ENCODE measurements at regions not wholly inside any gene's neighbourhood (a gene's known extent, or its start where the extent isn't known, plus 50 kb on each side); places are given as distances from the start of the nearest gene placed in this dataset.

- CTCF ChIA-PET, result no interaction called here
- POLR2A ChIA-PET, result no interaction called here
- Mint-ChIP-seq H3K27me3 (no peaks in the 10 kb centered on the region), H3K27ac (no peak overlapping the region), H3K4me1 (ENCODE audit: low read depth) (peaks cover 2% of the 10 kb centered on the region), H3K36me3 (no peaks in the 10 kb centered on the region), H3K4me3 (no peak overlapping the region), H3K9me3 (no peaks in the 10 kb centered on the region)
- intact Hi-C loops (cut with micrococcal nuclease), result no loop called here
- no peak for DNase-seq
Measured at GRCh38 chr3:43914269-43914668, 223.5 kb downstream of the ABHD5 start.

GRCh38 chr3:43915546-43915945 lies 224.8 kb downstream of the ABHD5 start:
- no peaks in the 10 kb centered on the region for H3K9me3 Mint-ChIP-seq
- DNase-seq, result no peak
- H3K27me3 Mint-ChIP-seq, result peaks cover 4% of the 10 kb centered on the region
- H3K36me3 Mint-ChIP-seq, result no peaks in the 10 kb centered on the region
- no peak overlapping the region for H3K27ac Mint-ChIP-seq
- peaks cover 2% of the 10 kb centered on the region for H3K4me1 Mint-ChIP-seq (ENCODE audit: low read depth)
- ChIA-PET POLR2A (no interaction called here), CTCF (no interaction called here)
- intact Hi-C loops (cut with micrococcal nuclease), result no loop called here
- no peak overlapping the region for H3K4me3 Mint-ChIP-seq

- no peak overlapping the region for H3K27ac Mint-ChIP-seq
- peaks cover 13% of the 10 kb centered on the region for H3K27me3 Mint-ChIP-seq
- POLR2A ChIA-PET, result no interaction called here
- no peak overlapping the region for H3K4me3 Mint-ChIP-seq
- H3K9me3 Mint-ChIP-seq, result no peaks in the 10 kb centered on the region
- no peaks in the 10 kb centered on the region for H3K36me3 Mint-ChIP-seq
- peaks cover 2% of the 10 kb centered on the region for H3K4me1 Mint-ChIP-seq (ENCODE audit: low read depth)
- no peak for DNase-seq
- CTCF ChIA-PET, result no interaction called here
- intact Hi-C loops (cut with micrococcal nuclease), result no loop called here
Measured at GRCh38 chr3:43917361-43917760, 226.6 kb downstream of the ABHD5 start.

GRCh38 chr3:43919029-43919428 lies 228.3 kb downstream of the ABHD5 start:
- Mint-ChIP-seq H3K27me3 (peaks cover 28% of the 10 kb centered on the region), H3K4me3 (no peak overlapping the region), H3K27ac (no peak overlapping the region), H3K4me1 (ENCODE audit: low read depth) (peaks cover 2% of the 10 kb centered on the region), H3K9me3 (no peaks in the 10 kb centered on the region), H3K36me3 (no peaks in the 10 kb centered on the region)
- no peak for DNase-seq
- intact Hi-C loops (cut with micrococcal nuclease), result no loop called here
- CTCF ChIA-PET, result no interaction called here
- POLR2A ChIA-PET, result no interaction called here

GRCh38 chr3:43921056-43921648 lies 230.4 kb downstream of the ABHD5 start:
- Mint-ChIP-seq H3K4me1 (ENCODE audit: low read depth) (peaks cover 2% of the 10 kb centered on the region), H3K27ac (no peak overlapping the region), H3K4me3 (no peak overlapping the region), H3K36me3 (no peaks in the 10 kb centered on the region), H3K27me3 (peaks cover 40% of the 10 kb centered on the region), H3K9me3 (no peaks in the 10 kb centered on the region)
- CTCF ChIA-PET, result no interaction called here
- DNase-seq, result no peak
- intact Hi-C loops (cut with micrococcal nuclease), result no loop called here
- POLR2A ChIA-PET, result no interaction called here

- Mint-ChIP-seq H3K4me1 (ENCODE audit: low read depth) (peaks cover 2% of the 10 kb centered on the region), H3K27me3 (peaks cover 43% of the 10 kb centered on the region), H3K9me3 (no peaks in the 10 kb centered on the region), H3K36me3 (no peaks in the 10 kb centered on the region), H3K4me3 (no peak overlapping the region), H3K27ac (no peak overlapping the region)
- intact Hi-C loops (cut with micrococcal nuclease), result no loop called here
- DNase-seq, result no peak
- ChIA-PET CTCF (no interaction called here), POLR2A (no interaction called here)
Measured at GRCh38 chr3:43922374-43922773, 231.6 kb downstream of the ABHD5 start.

- DNase-seq, result no peak
- H3K36me3 Mint-ChIP-seq, result no peaks in the 10 kb centered on the region
- peaks cover 47% of the 10 kb centered on the region for H3K27me3 Mint-ChIP-seq
- intact Hi-C loops (cut with micrococcal nuclease), result no loop called here
- CTCF ChIA-PET, result no interaction called here
- peaks cover 2% of the 10 kb centered on the region for H3K4me1 Mint-ChIP-seq (ENCODE audit: low read depth)
- H3K9me3 Mint-ChIP-seq, result no peaks in the 10 kb centered on the region
- POLR2A ChIA-PET, result no interaction called here
- H3K27ac Mint-ChIP-seq, result no peak overlapping the region
- H3K4me3 Mint-ChIP-seq, result no peak overlapping the region
Measured at GRCh38 chr3:43923104-43923882, 232.6 kb downstream of the ABHD5 start.

- intact Hi-C loops (cut with micrococcal nuclease), result no loop called here
- POLR2A ChIA-PET, result no interaction called here
- H3K4me1 Mint-ChIP-seq (ENCODE audit: low read depth), result no peaks in the 10 kb centered on the region
- DNase-seq, result no peak
- no peak overlapping the region for H3K4me3 Mint-ChIP-seq
- no peaks in the 10 kb centered on the region for H3K9me3 Mint-ChIP-seq
- H3K36me3 Mint-ChIP-seq, result no peaks in the 10 kb centered on the region
- CTCF ChIA-PET, result no interaction called here
- no peak overlapping the region for H3K27ac Mint-ChIP-seq
- H3K27me3 Mint-ChIP-seq, result peaks cover 49% of the 10 kb centered on the region
Measured at GRCh38 chr3:43926055-43926454, 235.3 kb downstream of the ABHD5 start.

- ChIA-PET POLR2A (no interaction called here), CTCF (interaction anchor here (0.6 kb wide), 1 partner anchor 143 kb away, joined by 4 read pairs; no protein-coding TSS in a partner anchor)
- Mint-ChIP-seq H3K27ac (no peak overlapping the region), H3K4me1 (ENCODE audit: low read depth) (no peaks in the 10 kb centered on the region), H3K36me3 (no peaks in the 10 kb centered on the region), H3K27me3 (peaks cover 17% of the 10 kb centered on the region), H3K4me3 (no peak overlapping the region), H3K9me3 (peaks cover 7% of the 10 kb centered on the region)
- intact Hi-C loops (cut with micrococcal nuclease), result no loop called here
- no peak for DNase-seq
Measured at GRCh38 chr3:43932921-43933320, 242.2 kb downstream of the ABHD5 start.

- intact Hi-C loops (cut with micrococcal nuclease), result no loop called here
- CTCF ChIA-PET, result no interaction called here
- Mint-ChIP-seq H3K9me3 (no peaks in the 10 kb centered on the region), H3K27ac (no peak overlapping the region), H3K27me3 (peaks cover 24% of the 10 kb centered on the region), H3K4me1 (ENCODE audit: low read depth) (peaks cover 6% of the 10 kb centered on the region), H3K4me3 (no peak overlapping the region), H3K36me3 (no peaks in the 10 kb centered on the region)
- DNase-seq, result no peak
- POLR2A ChIA-PET, result no interaction called here
Measured at GRCh38 chr3:43948013-43948412, 257.3 kb downstream of the ABHD5 start.

GRCh38 chr3:43949594-43949993 lies 258.9 kb downstream of the ABHD5 start:
- Mint-ChIP-seq H3K9me3 (no peaks in the 10 kb centered on the region), H3K27me3 (peaks cover 24% of the 10 kb centered on the region)
- POLR2A ChIA-PET, result no interaction called here

GRCh38 chr3:43950775-43951174 lies 260.0 kb downstream of the ABHD5 start:
- Mint-ChIP-seq H3K4me3 (no peak overlapping the region), H3K27me3 (peaks cover 24% of the 10 kb centered on the region), H3K27ac (no peak overlapping the region), H3K9me3 (no peaks in the 10 kb centered on the region), H3K36me3 (no peaks in the 10 kb centered on the region), H3K4me1 (ENCODE audit: low read depth) (peaks cover 6% of the 10 kb centered on the region)
- no peak for DNase-seq
- ChIA-PET CTCF (no interaction called here), POLR2A (no interaction called here)
- intact Hi-C loops (cut with micrococcal nuclease), result no loop called here

More at GRCh38 chr3:43949594-43949993, 258.9 kb downstream of the ABHD5 start:
- H3K36me3 Mint-ChIP-seq, result no peaks in the 10 kb centered on the region
- intact Hi-C loops (cut with micrococcal nuclease), result no loop called here
- H3K4me1 Mint-ChIP-seq (ENCODE audit: low read depth), result peaks cover 6% of the 10 kb centered on the region
- CTCF ChIA-PET, result no interaction called here
- no peak overlapping the region for H3K4me3 Mint-ChIP-seq
- H3K27ac Mint-ChIP-seq, result no peak overlapping the region
- DNase-seq, result no peak

GRCh38 chr3:43951813-43952212 lies 261.1 kb downstream of the ABHD5 start:
- intact Hi-C loops (cut with micrococcal nuclease), result no loop called here
- no peak for DNase-seq
- Mint-ChIP-seq H3K9me3 (no peaks in the 10 kb centered on the region), H3K27ac (no peak overlapping the region), H3K4me3 (no peak overlapping the region), H3K27me3 (peaks cover 23% of the 10 kb centered on the region), H3K4me1 (ENCODE audit: low read depth) (peaks cover 6% of the 10 kb centered on the region), H3K36me3 (no peaks in the 10 kb centered on the region)
- ChIA-PET CTCF (no interaction called here), POLR2A (no interaction called here)
